K562 (cell line): ENCODE measurements at regions not wholly inside any gene's neighbourhood (a gene's known extent, or its start where the extent isn't known, plus 50 kb on each side); places are given as distances from the start of the nearest gene placed in this dataset.

Experiments
- ATAC-seq: fragments of 200-7000 bp; cut with Tn5 transposase; 3 replicates; pipeline ENCODE4 v1.9.1; 2020; ENCODE audit warnings: moderate library complexity
- BruUV-seq: library from RNA; stranded (reverse); fragments of 400-500 nt; replicated peaks from 2 replicates; lab custom pipeline; 2021; lab: Mats Ljungman, UMichigan
- CTCF ChIA-PET: fragments of 300-600 bp; formaldehyde crosslinking; extraction: SDS; loops from one replicate; lab custom pipeline; 2021; ENCODE audit warnings: low intra/inter-chr PET ratio; lab: Yijun Ruan, JAX
- POLR2A ChIA-PET: fragments of 300-600, 350-650 bp; sonication (Branson Sonifier 250); formaldehyde crosslinking; extraction: SDS; loops from one replicate; lab custom pipeline; 2021; ENCODE audit warnings: antibody characterized with exemption, inconsistent platforms; lab: Yijun Ruan, JAX
- DNase-seq, 4 experiments: peaks; one replicate each; pipeline versions ENCODE4 v3.0.0 to v3.0.0-alpha.2; 2011 to 2018; ENCODE audit warnings: low spot score in 3 of 4, mixed read lengths in 3 of 4; ENCODE audit errors: extremely low read depth in 1 of 4
- FAIRE-seq: peaks from 2 replicates; lab custom pipeline; 2011; peaks lifted over from hg19 to GRCh38; lab: Jason Lieb, UNC
- H2AFZ ChIP-seq: 2 replicates; pipeline ENCODE4 v1.6.0; 2011; ENCODE audit warnings: low read depth, low read length, control low read depth, inconsistent platforms
- H3K27ac ChIP-seq: fragments of 200-600 bp; 3 replicates; pipeline ENCODE4 v1.8.0; 2011; ENCODE audit warnings: low read depth, mild to moderate bottlenecking, control low read depth, inconsistent platforms, low read length, moderate library complexity, mixed read lengths; ENCODE audit errors: extremely low read depth
- H3K27me3 ChIP-seq, 2 experiments: fragments of 300-600 bp in 1 of 2; 2 replicates in 1 of 2; 3 replicates in 1 of 2; pipeline versions ENCODE4 v1.6.0 to v1.8.0; 2011; ENCODE audit warnings: inconsistent platforms in 2 of 2, low read length in 2 of 2, mild to moderate bottlenecking in 1 of 2, mixed read lengths in 1 of 2, moderate library complexity in 1 of 2; ENCODE audit not compliant: control insufficient read depth in 2 of 2, insufficient read depth in 2 of 2
- H3K36me3 ChIP-seq: fragments of 300-600 bp; 3 replicates; pipeline ENCODE4 v1.8.0; 2011; ENCODE audit warnings: mild to moderate bottlenecking, low read length, inconsistent platforms; ENCODE audit not compliant: control insufficient read depth, insufficient read depth
- H3K4me1 ChIP-seq, 2 experiments: fragments of 200-600 bp in 1 of 2; replicated peaks in 1 of 2; 2 replicates in 1 of 2; 3 replicates in 1 of 2; pipeline versions ENCODE4 v1.5.1 to v1.8.0; 2011; ENCODE audit warnings: inconsistent platforms in 2 of 2, low read length in 2 of 2, mild to moderate bottlenecking in 1 of 2, mixed read lengths in 1 of 2, moderate library complexity in 1 of 2; ENCODE audit not compliant: control insufficient read depth in 2 of 2, insufficient read depth in 2 of 2
- H3K4me2 ChIP-seq: 2 replicates; pipeline ENCODE4 v1.6.1; 2011; ENCODE audit warnings: low read length, control low read depth, inconsistent platforms, mixed read lengths; ENCODE audit not compliant: insufficient read depth
- H3K4me3 ChIP-seq: fragments of 200-600 bp; sonication (generic), shearing (Covaris generic); 2 replicates; pipeline ENCODE4 v1.5.1; 2016; ENCODE audit warnings: control low read depth, inconsistent platforms
- H3K79me2 ChIP-seq: fragments of 200-600 bp; 3 replicates; pipeline ENCODE4 v1.8.0; 2011; ENCODE audit warnings: low read length, inconsistent platforms; ENCODE audit not compliant: control insufficient read depth, insufficient read depth
- H3K9ac ChIP-seq, 2 experiments: 2 replicates each; pipeline versions ENCODE4 v1.6.0 to v1.6.1; 2011; ENCODE audit warnings: low read depth in 2 of 2, low read length in 2 of 2, control low read depth in 1 of 2, inconsistent platforms in 1 of 2, mild to moderate bottlenecking in 1 of 2, mixed read lengths in 1 of 2; ENCODE audit not compliant: insufficient read depth in 1 of 2
- H3K9me1 ChIP-seq: one replicate; pipeline ENCODE4 v1.6.0; 2011; ENCODE audit warnings: inconsistent platforms, mild to moderate bottlenecking, low read length, moderate library complexity; ENCODE audit not compliant: control insufficient read depth, insufficient read depth
- H3K9me3 ChIP-seq: replicated peaks from 2 replicates; pipeline ENCODE4 v1.5.1; 2011; ENCODE audit warnings: low read depth, low read length, inconsistent platforms; ENCODE audit not compliant: control insufficient read depth, insufficient read depth
- H4K20me1 ChIP-seq: replicated peaks from 2 replicates; pipeline ENCODE4 v1.6.1; 2011; ENCODE audit warnings: low read length, inconsistent platforms, mixed read lengths; ENCODE audit not compliant: control insufficient read depth, insufficient read depth
- DDX20 ChIP-seq: fragments of 450-650 bp; IDR thresholded peaks from 2 replicates; pipeline ENCODE4 v1.6.1; 2016; ENCODE audit warnings: missing genetic modification characterization, low read depth, mild to moderate bottlenecking, missing compliant biosample characterization, moderate library complexity
- GTF2F1 ChIP-seq: IDR thresholded peaks from 2 replicates; pipeline ENCODE4 v1.6.1; 2011; ENCODE audit warnings: low read depth, low read length, improper control_type of control experiment
- JUNB ChIP-seq: fragments of 450-650 bp; formaldehyde crosslinking; conservative IDR thresholded peaks from 2 replicates; pipeline ENCODE4 v1.4.0; 2020; ENCODE audit warnings: mild to moderate bottlenecking
- KAT2B ChIP-seq: IDR thresholded peaks from one replicate; pipeline ENCODE4 v1.6.1; 2012; ENCODE audit warnings: low read depth, mild to moderate bottlenecking, control low read depth, inconsistent platforms, low read length, moderate library complexity
- MTA2 ChIP-seq: fragments of 450-650 bp; IDR thresholded peaks from 2 replicates; pipeline ENCODE4 v1.6.1; 2016; ENCODE audit warnings: low read depth
- OTX1 ChIP-seq: fragments of 450-650 bp; formaldehyde crosslinking; IDR thresholded peaks from 2 replicates; pipeline ENCODE4 v1.4.0; 2022; ENCODE audit warnings: mild to moderate bottlenecking
- PHB ChIP-seq: fragments of 250-450 bp; sonication (Bioruptor Pico); IDR thresholded peaks from 2 replicates; pipeline ENCODE4 v1.5.0; 2021
- TAF15 ChIP-seq: fragments of 200-400 bp; formaldehyde crosslinking; IDR thresholded peaks from 2 replicates; pipeline ENCODE4 v1.6.1; 2017; ENCODE audit warnings: mild to moderate bottlenecking, low read depth, low read length, moderate library complexity
- VEZF1 ChIP-seq: fragments of 200-800 bp; sonication (Bioruptor generic); IDR thresholded peaks from 2 replicates; pipeline ENCODE4 v1.6.1; 2017; ENCODE audit warnings: missing genetic modification characterization, missing compliant biosample characterization
- ZBTB26 ChIP-seq: fragments of 450-650 bp; formaldehyde crosslinking; IDR thresholded peaks from 2 replicates; pipeline ENCODE4 v1.4.0; 2022; ENCODE audit warnings: missing genetic modification characterization
- ZNF316 ChIP-seq: fragments of 450-650 bp; IDR thresholded peaks from 2 replicates; pipeline ENCODE4 v1.6.1; 2016
- WGBS: fragments of 100-300 bp; shearing (Covaris generic); methylation state at CpG from one replicate; pipeline ENCODE4 v1.1.6; 2016; ENCODE audit warnings: low coverage, mixed read lengths; ENCODE audit not compliant: insufficient coverage; ENCODE audit errors: missing lambda C conversion rate; 5-methylcytosine and 5-hydroxymethylcytosine counted together
- in situ Hi-C: fragments of 300-500 bp; cut with MboI; formaldehyde crosslinking; loops from 4 replicates; pipeline ENCODE4 v1.15.0; 2018; ENCODE audit warnings: inconsistent platforms, mixed read lengths
- intact Hi-C: fragments of 100-400 bp; cut with micrococcal nuclease; formaldehyde crosslinking; loops from 2 replicates; pipeline ENCODE4 v1.14.2; 2022

GRCh38 chr3:20652231-20652986 is 466.4 kb upstream of the SGO1 start:
- H4K20me1 ChIP-seq = no peaks in the 10 kb centered on the region
- H3K4me3 ChIP-seq = no peak overlapping the region
- no peaks in the 10 kb centered on the region for H3K9me3 ChIP-seq
- no peak overlapping the region for H3K9ac ChIP-seq
- H2AFZ ChIP-seq = no peak overlapping the region
- H3K9me1 ChIP-seq = no peaks in the 10 kb centered on the region
- ChIA-PET POLR2A (no interaction called here), CTCF (no interaction called here)
- no peak overlapping the region for H3K27ac ChIP-seq
- FAIRE-seq = no peak
- in situ Hi-C loops (loop anchor here (10.0 kb wide), 1 partner anchor 418 kb away; no protein-coding TSS in a partner anchor), intact Hi-C loops (no loop called here)
- 1% methylated on average over 4 of the region's 4 CpGs for WGBS
- ATAC-seq = no peak
- DNase-seq = no peak
- no peaks in the 10 kb centered on the region for H3K27me3 ChIP-seq
- H3K79me2 ChIP-seq = no peaks in the 10 kb centered on the region
- no peaks in the 10 kb centered on the region for H3K4me1 ChIP-seq
- no peaks in the 10 kb centered on the region for H3K36me3 ChIP-seq
- no peak overlapping the region for H3K4me2 ChIP-seq
- BruUV-seq = no TSS peak
- TF ChIP-seq ZNF316 = 0 out of 2 replicates have a peak, but pooled peaks have one; percentile 19
- no peak for TF ChIP-seq PHB (CRISPR knock-in tag)
- no peak for TF ChIP-seq OTX1
- TF ChIP-seq, all 486 proteins: peak for 1

GRCh38 chr3:20648921-20649381 is 462.9 kb upstream of the SGO1 start:
- no peak for ATAC-seq
- in situ Hi-C loops (no loop called here), intact Hi-C loops (no loop called here)
- Histone ChIP-seq H3K36me3 (no peaks in the 10 kb centered on the region), H3K4me3 (no peak overlapping the region), H3K9me1 (no peaks in the 10 kb centered on the region), H2AFZ (no peak overlapping the region), H3K9me3 (no peaks in the 10 kb centered on the region), H3K4me1 (no peaks in the 10 kb centered on the region), H4K20me1 (no peaks in the 10 kb centered on the region), H3K27ac (no peak overlapping the region), H3K27me3 (no peaks in the 10 kb centered on the region), H3K4me2 (no peak overlapping the region), H3K9ac (no peak overlapping the region), H3K79me2 (no peaks in the 10 kb centered on the region)
- WGBS = 12% methylated on average over 2 of the region's 2 CpGs
- POLR2A ChIA-PET = no interaction called here
- no TSS peak for BruUV-seq
- TF ChIP-seq JUNB (CRISPR knock-in tag) (no peak), ZBTB26 (CRISPR knock-in tag) (no peak), MTA2 (no peak), VEZF1 (CRISPR knock-in tag) (no peak), GTF2F1 (no peak), DDX20 (no peak), TAF15 (no peak), KAT2B (no peak)
- no peak for DNase-seq
- CTCF ChIA-PET = no interaction called here
- no peak for FAIRE-seq
